ENCODE measurements at regions not wholly inside any gene's neighbourhood (a gene's known extent, or its start where the extent isn't known, plus 50 kb on each side); places are given as distances from the start of the nearest gene placed in this dataset.

- TF ChIP-seq CTCF (IDR thresholded peaks at IDR 0.05; ENCODE audit: low read depth, low read length, poor library complexity, severe bottlenecking) (no peak), EZH2phosphoT487 (IDR thresholded peaks at IDR 0.05; ENCODE audit: borderline replicate concordance, low read length) (no peak)
Measured at GRCh38 chr13:37211487-37211886, 106.0 kb upstream of the CSNK1A1L start.

Data from DOHH2 (cell line).